ENCODE measurements at regions not wholly inside any gene's neighbourhood (a gene's known extent, or its start where the extent isn't known, plus 50 kb on each side); places are given as distances from the start of the nearest gene placed in this dataset.

- no peak for DNase-seq (ENCODE audit: low read depth in 3 of 3, low spot score in 2 of 3)
These were observed 139.7 kb downstream of the SEC61B start for GRCh38 chr9:99361817-99362216.

DNA sequence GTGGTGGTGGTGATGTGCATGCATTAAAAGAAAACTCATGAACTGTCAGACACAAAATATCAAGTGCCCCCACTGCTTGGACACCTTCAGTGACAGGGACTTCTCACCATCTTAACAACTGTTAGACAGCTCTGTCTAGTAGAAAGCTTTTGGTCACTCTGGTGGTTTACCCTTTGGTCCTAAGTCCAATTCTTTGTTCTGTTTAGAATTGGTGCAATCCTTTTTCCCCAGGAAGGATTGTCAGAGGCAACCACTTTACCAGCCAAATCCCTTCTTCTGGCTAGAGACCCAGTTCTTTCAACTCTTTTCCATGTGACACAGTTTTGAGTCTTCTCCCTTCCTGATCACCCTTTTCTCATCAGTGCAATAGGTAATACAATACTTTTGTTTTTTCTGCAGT lies 140.2 kb downstream of the SEC61B start:
- DNase-seq (ENCODE audit: low read depth in 3 of 3, low spot score in 2 of 3), result no peak

DNA sequence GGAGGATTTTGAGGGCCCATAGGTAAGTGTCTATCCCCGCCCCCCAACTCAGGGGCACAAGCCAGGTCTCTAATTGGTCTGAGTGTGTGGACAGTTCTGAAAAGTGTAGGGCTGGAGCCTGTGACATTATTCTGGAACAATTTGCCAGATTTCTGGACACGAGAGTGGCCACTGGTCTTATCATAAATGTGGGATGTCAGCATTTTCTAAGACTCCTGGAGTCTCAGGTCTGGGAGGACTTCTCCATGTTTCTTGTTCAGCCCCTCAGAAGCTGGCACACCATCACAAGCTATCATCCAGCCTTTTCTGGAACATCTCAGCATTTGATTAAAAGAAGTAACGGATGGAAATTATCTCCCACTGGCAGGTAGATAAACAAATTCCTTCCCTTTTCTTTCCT lies 141.4 kb downstream of the SEC61B start:
- DNase-seq (ENCODE audit: low read depth in 3 of 3, low spot score in 2 of 3), result no peak

- no peak for DNase-seq (ENCODE audit: low read depth in 3 of 3, low spot score in 2 of 3)
These were observed 143.3 kb downstream of the SEC61B start for GRCh38 chr9:99365233-99365980.

DNA sequence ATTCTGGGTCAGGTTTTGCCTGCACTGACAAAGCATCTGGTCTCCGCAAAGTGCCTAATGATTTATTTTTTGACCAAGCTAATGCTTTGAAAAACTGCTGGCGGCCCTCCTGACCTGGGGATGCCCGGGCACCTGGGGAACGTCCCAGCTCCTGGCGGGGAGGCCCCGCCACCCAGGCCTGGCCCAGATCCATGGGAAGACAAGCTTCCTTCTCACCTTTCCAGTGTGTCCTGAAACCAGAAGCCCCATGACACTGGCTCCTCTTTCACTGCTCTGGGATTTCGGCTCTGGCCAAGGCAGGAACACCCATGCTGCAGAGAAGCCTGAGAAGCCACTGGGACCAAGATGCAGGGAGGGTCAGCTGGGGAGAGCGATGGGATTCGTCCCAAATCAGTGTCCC lies 144.1 kb downstream of the SEC61B start:
- no peak for DNase-seq (ENCODE audit: low read depth in 3 of 3, low spot score in 2 of 3)

- no peak for DNase-seq (ENCODE audit: low read depth in 3 of 3, low spot score in 2 of 3)
These were observed 144.5 kb downstream of the SEC61B start for GRCh38 chr9:99366621-99367020.

- peak; percentile 23 to 35 (median 34) for DNase-seq (ENCODE audit: low read depth in 3 of 3, low spot score in 2 of 3)
These were observed 146.6 kb downstream of the SEC61B start for GRCh38 chr9:99368341-99369326.

DNA sequence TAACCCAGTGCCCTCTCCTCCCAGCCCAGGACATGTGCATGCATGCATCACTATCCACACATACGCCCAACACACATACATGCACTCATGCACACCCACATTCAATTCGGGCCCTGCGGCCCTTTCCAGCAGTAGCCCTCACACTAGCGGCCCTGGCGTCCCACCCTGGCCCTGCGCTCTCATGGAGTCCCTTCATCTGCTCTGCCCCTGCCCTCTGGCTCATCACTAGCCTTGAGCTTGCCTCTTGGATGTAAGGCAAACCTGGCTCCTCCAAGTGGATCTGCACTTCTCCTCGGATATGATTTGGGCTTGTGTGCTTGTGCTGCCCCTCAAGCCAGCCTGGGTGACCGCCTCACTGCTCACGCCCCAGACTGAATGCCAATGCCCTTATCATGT lies 147.2 kb downstream of the SEC61B start:
- no peak for DNase-seq (ENCODE audit: low read depth in 3 of 3, low spot score in 2 of 3)

DNA sequence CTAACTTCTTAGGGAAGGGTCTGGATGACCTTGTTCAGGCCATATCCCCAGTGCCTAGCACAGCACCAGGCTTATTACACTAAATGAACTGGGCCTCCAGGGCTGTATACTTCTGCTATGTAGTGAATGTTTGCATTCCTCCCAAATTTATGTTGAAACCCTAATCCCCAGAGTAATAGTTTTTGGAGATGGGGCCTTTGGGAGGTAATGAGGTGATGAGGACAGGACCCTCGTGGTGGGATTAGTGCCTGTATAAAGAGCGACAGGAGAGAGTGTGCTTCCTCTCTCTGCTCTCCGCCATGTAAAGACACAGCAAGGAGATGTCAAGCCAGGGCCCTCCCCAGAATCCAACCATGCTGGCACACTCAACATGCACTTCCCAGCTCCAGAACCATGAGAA lies 148.3 kb downstream of the SEC61B start:
- no peak for DNase-seq (ENCODE audit: low read depth in 3 of 3, low spot score in 2 of 3)

DNA sequence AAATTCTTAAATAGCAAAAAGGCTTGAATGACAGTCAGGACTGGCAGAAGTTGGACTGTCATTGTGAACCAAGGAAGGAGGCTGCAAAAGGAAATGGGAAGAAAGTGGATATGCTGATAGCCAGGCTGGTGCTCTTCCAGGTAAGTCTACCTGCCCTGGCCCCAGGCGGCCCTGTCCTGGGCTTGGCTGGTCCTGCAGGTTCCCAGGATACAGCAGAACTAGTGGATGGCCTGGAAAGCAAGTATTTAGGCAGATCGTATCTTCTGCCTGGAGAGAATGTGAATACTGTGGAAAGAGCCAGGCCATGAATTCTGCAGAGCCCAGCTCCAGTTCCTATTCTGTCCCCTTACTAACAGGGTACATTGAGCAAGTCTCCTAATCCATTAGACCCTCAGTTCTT lies 149.3 kb downstream of the SEC61B start:
- DNase-seq (ENCODE audit: low read depth in 3 of 3, low spot score in 2 of 3), result no peak

DNA sequence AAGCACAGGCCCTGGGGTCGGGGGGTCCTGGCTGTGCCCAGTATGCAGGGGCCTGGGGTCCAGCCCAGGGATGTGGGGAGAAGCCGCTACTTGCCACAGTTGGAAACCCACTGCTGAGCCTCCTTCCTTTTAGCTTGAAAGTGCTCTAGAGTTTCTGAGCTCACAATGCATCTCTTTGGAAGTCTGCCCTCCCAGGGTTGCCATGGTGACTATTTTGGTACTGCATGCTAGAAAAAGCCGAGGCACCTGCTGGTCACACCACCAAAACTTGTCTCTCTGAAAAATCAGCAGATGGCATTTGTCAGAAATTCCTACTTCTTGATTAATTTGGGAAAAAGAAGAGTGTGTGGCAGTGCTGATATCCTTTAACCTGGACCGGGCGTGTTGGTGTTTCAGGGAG lies 151.8 kb downstream of the SEC61B start:
- DNase-seq (ENCODE audit: low read depth in 3 of 3, low spot score in 2 of 3), result no peak

GRCh38 chr9:99374793-99375192 lies 152.7 kb downstream of the SEC61B start:
- DNase-seq (ENCODE audit: low read depth in 3 of 3, low spot score in 2 of 3), result no peak

DNA sequence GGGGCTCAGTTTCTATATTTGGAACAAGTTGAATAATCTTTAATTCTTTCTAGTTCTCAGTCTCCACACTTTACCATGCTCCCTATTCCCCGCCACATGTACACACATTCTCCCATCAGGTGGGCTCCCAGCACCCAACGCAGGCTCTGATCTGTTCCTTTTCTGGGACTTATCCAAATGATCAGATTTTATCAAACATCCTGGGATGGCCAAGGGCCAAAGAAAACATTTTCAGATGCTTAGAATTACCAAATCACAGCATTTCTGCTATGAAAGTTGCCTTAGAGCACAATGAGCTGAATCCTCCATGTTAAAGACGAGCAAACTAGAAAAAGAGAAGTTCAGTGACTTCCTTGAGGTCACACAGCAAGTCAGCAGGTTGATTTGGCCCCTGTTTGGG lies 153.4 kb downstream of the SEC61B start:
- DNase-seq (ENCODE audit: low read depth in 3 of 3, low spot score in 2 of 3), result no peak

GRCh38 chr9:99377790-99378775 lies 156.0 kb downstream of the SEC61B start:
- no peak for DNase-seq (ENCODE audit: low read depth in 3 of 3, low spot score in 2 of 3)

GRCh38 chr9:99383536-99383935 lies 161.5 kb downstream of the SEC61B start:
- no peak for DNase-seq (ENCODE audit: low read depth in 3 of 3, low spot score in 2 of 3)

DNA sequence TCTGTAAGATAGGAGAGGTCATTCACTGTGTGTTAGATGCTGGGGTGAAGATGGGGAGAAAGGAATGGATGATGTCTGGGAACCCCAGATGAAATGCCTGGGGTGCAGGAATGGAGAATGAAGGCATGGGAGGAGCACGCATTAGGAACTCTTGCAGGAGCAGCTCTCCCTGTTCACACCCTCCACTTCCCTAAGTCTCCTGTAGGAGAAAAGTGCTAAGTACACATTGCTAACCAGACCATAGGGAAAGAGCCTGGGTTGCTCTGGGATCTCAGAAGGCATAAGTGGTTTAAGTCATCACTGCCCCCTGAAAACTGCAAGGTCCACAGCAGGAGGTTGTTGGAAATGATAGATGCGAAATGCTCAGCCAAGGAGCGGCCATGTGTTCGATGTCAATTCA lies 163.1 kb downstream of the SEC61B start:
- DNase-seq (ENCODE audit: low read depth in 3 of 3, low spot score in 2 of 3), result no peak

GRCh38 chr9:99385814-99386279 lies 163.8 kb downstream of the SEC61B start:
- no peak for DNase-seq (ENCODE audit: low read depth in 3 of 3, low spot score in 2 of 3)

DNA sequence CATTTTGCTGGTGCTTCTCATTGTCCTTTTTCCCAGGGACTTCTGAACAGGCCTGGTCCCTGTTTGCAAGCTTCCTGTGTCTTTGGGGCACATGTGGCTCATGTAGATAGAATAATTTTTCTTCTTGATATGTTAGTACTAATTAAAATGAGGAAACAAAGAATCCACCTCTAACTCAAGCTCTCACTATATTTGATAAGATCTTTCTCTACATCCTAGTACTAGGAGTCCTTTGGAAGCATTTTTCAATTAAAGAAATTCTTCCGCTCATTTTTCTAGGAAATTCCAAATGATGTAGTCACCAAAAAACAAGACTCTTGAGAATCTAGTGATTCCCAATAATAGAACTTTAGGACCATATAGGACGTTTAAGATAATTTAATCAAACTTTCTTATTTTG lies 165.3 kb downstream of the SEC61B start:
- no peak for DNase-seq (ENCODE audit: low read depth in 3 of 3, low spot score in 2 of 3)

- no peak for DNase-seq (ENCODE audit: low read depth in 3 of 3, low spot score in 2 of 3)
These were observed 167.3 kb downstream of the SEC61B start for GRCh38 chr9:99389087-99390033.

All from right renal cortex interstitium (tissue), 3 donors.